Lower leg skin (tissue), 4 donors: ENCODE measurements at regions not wholly inside any gene's neighbourhood (a gene's known extent, or its start where the extent isn't known, plus 50 kb on each side); places are given as distances from the start of the nearest gene placed in this dataset.

ENCODE experiments used
- DNase-seq, 2 donors: peaks; one replicate each; pipeline ENCODE4 v3.0.0-alpha.2; 2019; ENCODE audit warnings: low spot score in 2 of 2
- H3K4me3 ChIP-seq: fragments of 200-600 bp; sonication (generic); 2 replicates; pipeline ENCODE4 v1.5.1; 2017; ENCODE audit warnings: mild to moderate bottlenecking, low read depth; ENCODE audit not compliant: poor library complexity, severe bottlenecking
- POLR2A ChIP-seq, 2 donors: fragments of 450-650 bp; IDR thresholded peaks; one replicate each; pipeline ENCODE4 v1.6.1; 2016 to 2017; ENCODE audit warnings: antibody characterized with exemption in 2 of 2, mild to moderate bottlenecking in 1 of 2, moderate library complexity in 1 of 2
- WGBS, 2 donors: methylation state at CpG; one replicate each; pipeline ENCODE4 v1.1.5; 2018; 5-methylcytosine and 5-hydroxymethylcytosine counted together
- intact Hi-C: fragments of 100-400 bp; cut with DNase I; formaldehyde crosslinking; loops from one replicate; pipeline ENCODE4 v1.15.0; 2023; ENCODE audit warnings: low total_unique reads
- TF ChIP-seq, protein P1 (sequence below), 3 donors: fragments of 450-650 bp; IDR thresholded peaks; one replicate each; pipeline ENCODE4 v1.5.1; 2016; ENCODE audit warnings: antibody characterized with exemption in 3 of 3, mild to moderate bottlenecking in 3 of 3, moderate library complexity in 2 of 3

- no peak for DNase-seq
- no peak overlapping the region for H3K4me3 ChIP-seq
- intact Hi-C loops, result no loop called here
- 38 to 44% methylated on average over 2 of the region's 2 CpGs for WGBS, 2 donors
- TF ChIP-seq POLR2A (IDR thresholded peaks at IDR 0.05), result no peak
- TF ChIP-seq, protein P1, sequence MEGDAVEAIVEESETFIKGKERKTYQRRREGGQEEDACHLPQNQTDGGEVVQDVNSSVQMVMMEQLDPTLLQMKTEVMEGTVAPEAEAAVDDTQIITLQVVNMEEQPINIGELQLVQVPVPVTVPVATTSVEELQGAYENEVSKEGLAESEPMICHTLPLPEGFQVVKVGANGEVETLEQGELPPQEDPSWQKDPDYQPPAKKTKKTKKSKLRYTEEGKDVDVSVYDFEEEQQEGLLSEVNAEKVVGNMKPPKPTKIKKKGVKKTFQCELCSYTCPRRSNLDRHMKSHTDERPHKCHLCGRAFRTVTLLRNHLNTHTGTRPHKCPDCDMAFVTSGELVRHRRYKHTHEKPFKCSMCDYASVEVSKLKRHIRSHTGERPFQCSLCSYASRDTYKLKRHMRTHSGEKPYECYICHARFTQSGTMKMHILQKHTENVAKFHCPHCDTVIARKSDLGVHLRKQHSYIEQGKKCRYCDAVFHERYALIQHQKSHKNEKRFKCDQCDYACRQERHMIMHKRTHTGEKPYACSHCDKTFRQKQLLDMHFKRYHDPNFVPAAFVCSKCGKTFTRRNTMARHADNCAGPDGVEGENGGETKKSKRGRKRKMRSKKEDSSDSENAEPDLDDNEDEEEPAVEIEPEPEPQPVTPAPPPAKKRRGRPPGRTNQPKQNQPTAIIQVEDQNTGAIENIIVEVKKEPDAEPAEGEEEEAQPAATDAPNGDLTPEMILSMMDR (IDR thresholded peaks at IDR 0.05), result no peak
Measured at GRCh38 chr2:17107151-17107550, 411.1 kb downstream of the RAD51AP2 start.

DNA sequence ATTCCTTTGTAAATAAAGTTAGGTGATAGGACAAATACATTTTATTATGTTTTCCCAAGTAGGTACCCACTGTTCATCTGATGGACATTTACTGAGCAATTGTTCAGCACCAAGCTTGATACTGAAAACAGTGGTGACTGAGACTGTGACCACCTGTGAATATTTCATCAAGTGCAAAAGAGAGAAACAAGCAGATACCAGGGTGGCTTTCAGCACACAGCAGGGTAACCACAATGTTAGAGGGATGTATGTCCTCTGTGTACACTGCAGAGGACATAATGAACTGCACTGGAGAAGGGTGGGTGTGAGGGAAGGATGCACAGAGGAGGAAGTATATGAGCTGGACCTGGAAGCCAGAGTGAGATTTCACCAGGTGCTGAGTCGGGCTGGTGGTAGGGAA lies 411.8 kb downstream of the RAD51AP2 start:
- H3K4me3 ChIP-seq, result no peak overlapping the region
- intact Hi-C loops, result no loop called here
- 68 to 82% methylated on average over 1 of the region's 1 CpG for WGBS, 2 donors
- no peak for TF ChIP-seq POLR2A (IDR thresholded peaks at IDR 0.05)
- TF ChIP-seq, protein P1 (IDR thresholded peaks at IDR 0.05), result no peak
- DNase-seq, result no peak

- DNase-seq, result no peak
- TF ChIP-seq, protein P1 (IDR thresholded peaks at IDR 0.05), result no peak
- no peak for TF ChIP-seq POLR2A (IDR thresholded peaks at IDR 0.05)
- intact Hi-C loops, result no loop called here
- H3K4me3 ChIP-seq, result no peak overlapping the region
Measured at GRCh38 chr2:17104454-17104853, 413.8 kb downstream of the RAD51AP2 start.

GRCh38 chr2:17101596-17101995 lies 416.6 kb downstream of the RAD51AP2 start:
- H3K4me3 ChIP-seq, result no peak overlapping the region
- WGBS, 2 donors, result 84 to 87% methylated on average over 4 of the region's 4 CpGs
- no peak for DNase-seq
- intact Hi-C loops, result no loop called here
- TF ChIP-seq, protein P1 (IDR thresholded peaks at IDR 0.05), result no peak
- no peak for TF ChIP-seq POLR2A (IDR thresholded peaks at IDR 0.05)

- no peak overlapping the region for H3K4me3 ChIP-seq
- WGBS, 2 donors, result 64 to 88% methylated on average over 1 of the region's 1 CpG
- TF ChIP-seq POLR2A (IDR thresholded peaks at IDR 0.05), result no peak
- TF ChIP-seq, protein P1 (IDR thresholded peaks at IDR 0.05), result no peak
- intact Hi-C loops, result no loop called here
- no peak for DNase-seq
Measured at GRCh38 chr2:17101091-17101490, 417.1 kb downstream of the RAD51AP2 start.

DNA sequence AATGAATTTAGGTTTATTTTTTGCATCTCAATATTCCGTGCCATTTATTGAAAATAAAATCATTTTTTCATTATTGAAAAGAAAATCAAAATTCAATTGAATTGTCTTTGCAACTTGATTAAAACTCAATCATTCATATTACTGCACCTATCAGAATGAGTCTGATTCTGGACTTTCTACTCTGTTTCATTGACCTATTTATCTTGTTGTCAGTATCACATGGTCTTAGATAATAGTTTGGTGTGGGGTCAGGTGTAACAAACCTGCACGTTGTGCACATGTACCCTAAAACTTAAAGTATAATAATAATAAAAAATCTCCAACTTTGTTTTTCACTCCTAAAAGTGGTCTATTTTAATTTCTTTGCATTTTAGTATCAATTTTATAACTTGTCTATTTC lies 422.9 kb downstream of the RAD51AP2 start:
- no peak overlapping the region for H3K4me3 ChIP-seq
- 88 to 91% methylated on average over 2 of the region's 2 CpGs for WGBS, 2 donors
- intact Hi-C loops, result no loop called here
- TF ChIP-seq, protein P1 (IDR thresholded peaks at IDR 0.05), result no peak
- no peak for TF ChIP-seq POLR2A (IDR thresholded peaks at IDR 0.05)
- DNase-seq, result no peak
